ENCODE measurements at regions not wholly inside any gene's neighbourhood (a gene's known extent, or its start where the extent isn't known, plus 50 kb on each side); places are given as distances from the start of the nearest gene placed in this dataset.

GRCh38 chr12:97300891-97301290 is 161.7 kb upstream of the RMST start:
- TF ChIP-seq EZH2 (optimal IDR thresholded peaks at IDR 0.05; ENCODE audit: low read depth, low read length) (no peak), CTCF (IDR thresholded peaks at IDR 0.05; ENCODE audit: low read length) (no peak), EZH2phosphoT487 (IDR thresholded peaks at IDR 0.05; ENCODE audit: low read length) (no peak)

Data from MM.1S (cell line).